ENCODE measurements at regions not wholly inside any gene's neighbourhood (a gene's known extent, or its start where the extent isn't known, plus 50 kb on each side); places are given as distances from the start of the nearest gene placed in this dataset.

- no peak for FAIRE-seq
Observed at GRCh38 chr20:40146071-40146470, 543.0 kb downstream of the MAFB start.

GRCh38 chr20:40144581-40144980 is 544.5 kb downstream of the MAFB start:
- DNase-seq (ENCODE audit: extremely low spot score, insufficient read length, low read depth) (no peak), FAIRE-seq (no peak)

More at GRCh38 chr20:40146071-40146470, 543.0 kb downstream of the MAFB start:
- DNase-seq (ENCODE audit: extremely low spot score, insufficient read length, low read depth), result no peak

GRCh38 chr20:40134176-40134575 is 554.9 kb downstream of the MAFB start:
- no peak for FAIRE-seq
- no peak for DNase-seq (ENCODE audit: extremely low spot score, insufficient read length, low read depth)

GRCh38 chr20:40120827-40121226 is 568.2 kb downstream of the MAFB start:
- DNase-seq (ENCODE audit: extremely low spot score, insufficient read length, low read depth) (no peak), FAIRE-seq (no peak)

GRCh38 chr20:40111282-40111681 is 577.8 kb downstream of the MAFB start:
- no peak for FAIRE-seq
- DNase-seq (ENCODE audit: extremely low spot score, insufficient read length, low read depth), result no peak

GRCh38 chr20:40110311-40110831 is 578.7 kb downstream of the MAFB start:
- FAIRE-seq (no peak), DNase-seq (ENCODE audit: extremely low spot score, insufficient read length, low read depth) (no peak)

- FAIRE-seq (no peak), DNase-seq (ENCODE audit: extremely low spot score, insufficient read length, low read depth) (no peak)
Observed at GRCh38 chr20:40109136-40109535, 579.9 kb downstream of the MAFB start.

GRCh38 chr20:40108321-40108720 is 580.7 kb downstream of the MAFB start:
- FAIRE-seq, result no peak
- no peak for DNase-seq (ENCODE audit: extremely low spot score, insufficient read length, low read depth)

- no peak for FAIRE-seq
Observed at GRCh38 chr20:40104959-40105358, 584.1 kb downstream of the MAFB start.

GRCh38 chr20:40103420-40103819 is 585.6 kb downstream of the MAFB start:
- FAIRE-seq (no peak), DNase-seq (ENCODE audit: extremely low spot score, insufficient read length, low read depth) (no peak)

More at GRCh38 chr20:40104959-40105358, 584.1 kb downstream of the MAFB start:
- no peak for DNase-seq (ENCODE audit: extremely low spot score, insufficient read length, low read depth)

GRCh38 chr20:40101560-40101959 is 587.5 kb downstream of the MAFB start:
- no peak for DNase-seq (ENCODE audit: extremely low spot score, insufficient read length, low read depth)
- no peak for FAIRE-seq

GRCh38 chr20:40100261-40100660 is 588.8 kb downstream of the MAFB start:
- FAIRE-seq (no peak), DNase-seq (ENCODE audit: extremely low spot score, insufficient read length, low read depth) (no peak)

- DNase-seq (ENCODE audit: extremely low spot score, insufficient read length, low read depth), result no peak
- FAIRE-seq, result no peak
Observed at GRCh38 chr20:40090236-40090635, 598.8 kb downstream of the MAFB start.

GRCh38 chr20:40087496-40087895 is 601.5 kb downstream of the MAFB start:
- no peak for DNase-seq (ENCODE audit: extremely low spot score, insufficient read length, low read depth)
- no peak for FAIRE-seq

- DNase-seq (ENCODE audit: extremely low spot score, insufficient read length, low read depth) (no peak), FAIRE-seq (no peak)
Observed at GRCh38 chr20:40085513-40085912, 603.5 kb downstream of the MAFB start.

- DNase-seq (ENCODE audit: extremely low spot score, insufficient read length, low read depth) (no peak), FAIRE-seq (peak; percentile 9)
Observed at GRCh38 chr20:40082436-40082835, 606.6 kb downstream of the MAFB start.

- FAIRE-seq (peak; percentile 44), DNase-seq (ENCODE audit: extremely low spot score, insufficient read length, low read depth) (no peak)
Observed at GRCh38 chr20:40081653-40082052, 607.4 kb downstream of the MAFB start.

- DNase-seq (ENCODE audit: extremely low spot score, insufficient read length, low read depth) (no peak), FAIRE-seq (no peak)
Observed at GRCh38 chr20:40080041-40080652, 608.9 kb downstream of the MAFB start.

- DNase-seq (ENCODE audit: extremely low spot score, insufficient read length, low read depth) (no peak), FAIRE-seq (no peak)
Observed at GRCh38 chr20:40073535-40074111, 615.4 kb downstream of the MAFB start.

GRCh38 chr20:40072907-40073306 is 616.1 kb downstream of the MAFB start:
- DNase-seq (ENCODE audit: extremely low spot score, insufficient read length, low read depth) (no peak), FAIRE-seq (no peak)

- DNase-seq (ENCODE audit: extremely low spot score, insufficient read length, low read depth), result no peak
- FAIRE-seq, result no peak
Observed at GRCh38 chr20:40056171-40056570, 632.9 kb downstream of the MAFB start.

- DNase-seq (ENCODE audit: extremely low spot score, insufficient read length, low read depth) (no peak), FAIRE-seq (no peak)
Observed at GRCh38 chr20:40055711-40056110, 633.3 kb downstream of the MAFB start.

Data from GM18507 (cell line).